Trophoblast cell (in vitro differentiated cells and primary cell): ENCODE measurements at regions not wholly inside any gene's neighbourhood (a gene's known extent, or its start where the extent isn't known, plus 50 kb on each side); places are given as distances from the start of the nearest gene placed in this dataset.

ENCODE experiments used
- DNase-seq, 2 donors: peaks; one replicate each; pipeline ENCODE4 v3.0.0-alpha.2; 2016
- H2AFZ ChIP-seq: 2 replicates; pipeline ENCODE4 v1.6.1; 2013; ENCODE audit warnings: low read length, moderate library complexity, mild to moderate bottlenecking; ENCODE audit not compliant: insufficient read depth, poor library complexity
- H2AK5ac ChIP-seq: 2 replicates; pipeline ENCODE4 v1.6.1; 2013; ENCODE audit warnings: mild to moderate bottlenecking, low read length
- H2BK120ac ChIP-seq: 2 replicates; pipeline ENCODE4 v1.6.1; 2013; ENCODE audit warnings: low read length, mild to moderate bottlenecking, moderate library complexity; ENCODE audit not compliant: insufficient read depth, poor library complexity
- H2BK12ac ChIP-seq: 2 replicates; pipeline ENCODE4 v1.6.1; 2013; ENCODE audit warnings: mild to moderate bottlenecking, low read length, moderate library complexity
- H2BK5ac ChIP-seq: 2 replicates; pipeline ENCODE4 v1.6.1; 2013; ENCODE audit warnings: low read length, low read depth, moderate library complexity, mild to moderate bottlenecking; ENCODE audit not compliant: poor library complexity
- H3K14ac ChIP-seq: 2 replicates; pipeline ENCODE4 v1.6.1; 2013; ENCODE audit warnings: mild to moderate bottlenecking, low read length
- H3K18ac ChIP-seq: 2 replicates; pipeline ENCODE4 v1.6.1; 2013; ENCODE audit warnings: mild to moderate bottlenecking, low read length
- H3K23ac ChIP-seq: 2 replicates; pipeline ENCODE4 v1.6.1; 2013; ENCODE audit warnings: low read length
- H3K27ac ChIP-seq: 2 replicates; pipeline ENCODE4 v1.5.1; 2013; ENCODE audit warnings: low read depth, mild to moderate bottlenecking, inconsistent platforms, low read length, moderate library complexity
- H3K27me3 ChIP-seq: 2 replicates; pipeline ENCODE4 v1.6.1; 2013; ENCODE audit warnings: inconsistent platforms, mild to moderate bottlenecking, low read length, moderate library complexity; ENCODE audit not compliant: insufficient read depth
- H3K36me3 ChIP-seq, 2 experiments: 1 replicate in 1 of 2; 2 replicates in 1 of 2; pipeline ENCODE4 v1.6.1; 2013; ENCODE audit warnings: low read length in 2 of 2, mild to moderate bottlenecking in 2 of 2, moderate library complexity in 1 of 2; ENCODE audit not compliant: insufficient read depth in 2 of 2, control insufficient read depth in 1 of 2
- H3K4ac ChIP-seq: 2 replicates; pipeline ENCODE4 v1.6.1; 2013; ENCODE audit warnings: low read depth, mild to moderate bottlenecking, low read length, moderate library complexity
- H3K4me1 ChIP-seq, 2 experiments: 1 replicate in 1 of 2; 2 replicates in 1 of 2; pipeline ENCODE4 v1.6.1; 2013; ENCODE audit warnings: low read length in 2 of 2, mild to moderate bottlenecking in 2 of 2, moderate library complexity in 1 of 2; ENCODE audit not compliant: insufficient read depth in 2 of 2, control insufficient read depth in 1 of 2
- H3K4me2 ChIP-seq: 2 replicates; pipeline ENCODE4 v1.6.1; 2013; ENCODE audit warnings: inconsistent platforms, mild to moderate bottlenecking, low read length, moderate library complexity
- H3K4me3 ChIP-seq: 2 replicates; pipeline ENCODE4 v1.5.1; 2013; ENCODE audit warnings: mild to moderate bottlenecking, low read depth, low read length, inconsistent platforms
- H3K79me1 ChIP-seq: one replicate; pipeline ENCODE4 v1.6.1; 2013; ENCODE audit warnings: low read length
- H3K79me2 ChIP-seq: 2 replicates; pipeline ENCODE4 v1.6.1; 2013; ENCODE audit warnings: low read length, mild to moderate bottlenecking; ENCODE audit not compliant: control insufficient read depth, insufficient read depth, poor library complexity
- H3K9ac ChIP-seq: 2 replicates; pipeline ENCODE4 v1.6.1; 2013; ENCODE audit warnings: mild to moderate bottlenecking, low read length
- H3K9me3 ChIP-seq: 2 replicates; pipeline ENCODE4 v1.6.1; 2013; ENCODE audit warnings: low read depth, mild to moderate bottlenecking, control low read depth, inconsistent platforms, low read length; ENCODE audit not compliant: insufficient read depth
- H4K12ac ChIP-seq: 2 replicates; pipeline ENCODE4 v1.6.1; 2013; ENCODE audit warnings: low read depth, mild to moderate bottlenecking, low read length, moderate library complexity
- H4K8ac ChIP-seq: 2 replicates; pipeline ENCODE4 v1.6.1; 2013; ENCODE audit warnings: low read depth, mild to moderate bottlenecking, low read length, moderate library complexity
- H4K91ac ChIP-seq: one replicate; pipeline ENCODE4 v1.6.1; 2013; ENCODE audit warnings: low read depth, mild to moderate bottlenecking, low read length, moderate library complexity
- WGBS: extraction: QIAGEN DNeasy Blood & Tissue Kit; methylation state at CpG from one replicate; pipeline ENCODE4 v1.1.7; 2013; ENCODE audit warnings: missing lambda C conversion rate; ENCODE audit not compliant: insufficient read length, insufficient coverage; ENCODE audit errors: extremely low coverage; 5-methylcytosine and 5-hydroxymethylcytosine counted together

DNA sequence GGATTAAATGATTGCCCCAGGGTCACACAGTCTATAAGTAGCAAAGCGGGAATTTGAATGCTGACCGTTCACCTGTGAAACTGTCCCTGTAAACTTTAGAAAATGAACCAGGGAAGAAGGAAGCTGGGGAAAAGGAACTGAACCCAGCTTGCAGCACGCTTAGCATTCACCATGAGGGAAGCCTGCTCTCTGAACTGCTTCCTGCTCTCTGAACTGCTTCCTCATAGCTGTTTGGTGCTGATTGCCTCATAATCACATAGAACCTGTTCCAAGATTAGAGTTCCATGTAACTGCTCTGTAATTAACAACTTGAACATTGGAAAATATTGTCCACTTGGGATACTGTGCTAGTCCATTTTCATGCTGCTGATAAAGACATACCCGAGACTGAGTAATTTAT is 1504.8 kb upstream of the TMEM132C start:
- Histone ChIP-seq H3K4me3 (no peak overlapping the region), H2BK5ac (no peak overlapping the region), H2AFZ (no peak overlapping the region), H3K4ac (no peak overlapping the region), H3K9me3 (peaks cover 6% of the 10 kb centered on the region), H3K79me2 (no peaks in the 10 kb centered on the region), H4K91ac (no peak overlapping the region), H3K36me3 (no peaks in the 10 kb centered on the region), H3K14ac (no peak overlapping the region), H3K27me3 (no peaks in the 10 kb centered on the region), H3K18ac (no peak overlapping the region), H3K27ac (no peak overlapping the region), H3K4me2 (no peak overlapping the region), H4K8ac (no peak overlapping the region), H2BK120ac (no peak overlapping the region), H3K79me1 (no peaks in the 10 kb centered on the region), H2AK5ac (no peak overlapping the region), H2BK12ac (no peak overlapping the region), H3K4me1 (no peaks in the 10 kb centered on the region), H4K12ac (no peak overlapping the region), H3K23ac (no peak overlapping the region), H3K9ac (no peak overlapping the region)
- no peak for DNase-seq
- WGBS, result no CpG with 5 or more reads among the region's 4 CpGs

GRCh38 chr12:126763359-126763758 is 1503.6 kb upstream of the TMEM132C start:
- no peaks in the 10 kb centered on the region for H3K79me1 ChIP-seq
- no peaks in the 10 kb centered on the region for H3K79me2 ChIP-seq
- no peak overlapping the region for H2BK12ac ChIP-seq
- H3K9ac ChIP-seq, result peak overlapping the region; percentile 79
- H3K4me2 ChIP-seq, result no peak overlapping the region
- H3K4ac ChIP-seq, result no peak overlapping the region
- H2AK5ac ChIP-seq, result no peak overlapping the region
- H2AFZ ChIP-seq, result no peak overlapping the region
- H2BK120ac ChIP-seq, result no peak overlapping the region
- no peaks in the 10 kb centered on the region for H3K27me3 ChIP-seq
- no peak overlapping the region for H2BK5ac ChIP-seq
- H4K91ac ChIP-seq, result no peak overlapping the region
- H3K23ac ChIP-seq, result no peak overlapping the region
- peaks cover 9% of the 10 kb centered on the region for H3K9me3 ChIP-seq
- H3K4me1 ChIP-seq, result no peaks in the 10 kb centered on the region
- no peaks in the 10 kb centered on the region for H3K36me3 ChIP-seq
- H4K8ac ChIP-seq, result no peak overlapping the region
- H3K14ac ChIP-seq, result no peak overlapping the region
- H4K12ac ChIP-seq, result no peak overlapping the region
- WGBS, result no CpG with 5 or more reads among the region's 2 CpGs
- H3K18ac ChIP-seq, result no peak overlapping the region
- no peak overlapping the region for H3K27ac ChIP-seq
- DNase-seq, result no peak
- H3K4me3 ChIP-seq, result no peak overlapping the region

DNA sequence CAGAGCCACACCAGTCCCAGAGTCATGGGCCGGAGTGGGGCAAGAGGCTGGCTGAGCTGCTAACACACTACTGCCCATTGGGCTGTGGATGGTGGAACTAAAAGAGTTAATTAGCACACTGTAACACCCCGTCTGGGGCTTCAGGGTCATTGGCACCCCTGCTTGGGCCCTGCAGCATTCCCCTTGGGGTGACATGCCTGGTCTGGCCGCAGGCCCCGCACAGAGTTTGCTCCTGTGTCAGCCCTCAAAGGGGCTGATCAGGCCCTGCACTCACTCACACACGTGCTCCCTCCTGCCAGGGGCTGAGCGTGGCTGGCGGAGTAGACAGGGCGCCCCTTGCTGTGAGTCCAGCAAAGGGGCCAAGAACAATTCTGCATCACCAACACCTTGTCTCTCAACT is 1499.6 kb upstream of the TMEM132C start:
- Histone ChIP-seq H3K14ac (no peak overlapping the region), H3K23ac (no peak overlapping the region)
- WGBS, result no CpG with 5 or more reads among the region's 8 CpGs

GRCh38 chr12:126768517-126768916 is 1498.5 kb upstream of the TMEM132C start:
- Histone ChIP-seq H3K36me3 (no peaks in the 10 kb centered on the region), H3K9ac (no peak overlapping the region), H4K91ac (no peak overlapping the region), H3K9me3 (peaks cover 6% of the 10 kb centered on the region), H2AFZ (no peak overlapping the region), H3K27ac (no peak overlapping the region), H3K4me2 (no peak overlapping the region), H3K4me3 (no peak overlapping the region), H3K79me2 (no peaks in the 10 kb centered on the region), H2BK120ac (no peak overlapping the region), H3K18ac (no peak overlapping the region), H3K23ac (no peak overlapping the region), H3K14ac (no peak overlapping the region), H3K4me1 (no peaks in the 10 kb centered on the region), H3K27me3 (no peaks in the 10 kb centered on the region), H4K8ac (no peak overlapping the region), H3K79me1 (no peaks in the 10 kb centered on the region), H2AK5ac (no peak overlapping the region), H4K12ac (no peak overlapping the region), H2BK5ac (no peak overlapping the region), H2BK12ac (no peak overlapping the region), H3K4ac (no peak overlapping the region)
- no CpG with 5 or more reads among the region's 4 CpGs for WGBS
- DNase-seq, result no peak

More for the DNA sequence above, 1499.6 kb upstream of the TMEM132C start:
- Histone ChIP-seq H3K9ac (no peak overlapping the region), H2BK120ac (no peak overlapping the region), H3K79me1 (no peaks in the 10 kb centered on the region), H3K27me3 (no peaks in the 10 kb centered on the region), H3K36me3 (no peaks in the 10 kb centered on the region), H3K4me1 (no peaks in the 10 kb centered on the region), H4K12ac (no peak overlapping the region), H3K79me2 (no peaks in the 10 kb centered on the region), H2BK12ac (no peak overlapping the region), H3K18ac (no peak overlapping the region), H3K4ac (no peak overlapping the region), H4K91ac (no peak overlapping the region), H4K8ac (no peak overlapping the region), H3K4me2 (no peak overlapping the region), H3K27ac (no peak overlapping the region), H2AFZ (no peak overlapping the region), H3K4me3 (no peak overlapping the region), H2BK5ac (no peak overlapping the region), H2AK5ac (no peak overlapping the region), H3K9me3 (peaks cover 9% of the 10 kb centered on the region)
- DNase-seq, result no peak
